ENCODE measurements at regions not wholly inside any gene's neighbourhood (a gene's known extent, or its start where the extent isn't known, plus 50 kb on each side); places are given as distances from the start of the nearest gene placed in this dataset.

GRCh38 chr6:23608931-23609435 lies 517.0 kb upstream of the NRSN1 start:
- Histone ChIP-seq H3K9me3 (replicated peaks; ENCODE audit: control insufficient read depth, insufficient read depth, low read length) (no peaks in the 10 kb centered on the region), H3K4me1 (ENCODE audit: control insufficient read depth, extremely low read depth, insufficient read depth, low read length) (no peaks in the 10 kb centered on the region), H3K27ac (ENCODE audit: insufficient read depth, low read depth, low read length) (no peak overlapping the region), H3K9me1 (replicated peaks; ENCODE audit: control insufficient read depth, extremely low read depth, insufficient read depth, low read length) (no peaks in the 10 kb centered on the region), H4K20me1 (replicated peaks; ENCODE audit: control insufficient read depth, extremely low read depth, insufficient read depth, low read length) (no peaks in the 10 kb centered on the region), H3K9ac (replicated peaks; ENCODE audit: extremely low read depth, insufficient read depth, low read length) (no peak overlapping the region), H3K79me2 (ENCODE audit: control insufficient read depth, insufficient read depth, low read length) (no peaks in the 10 kb centered on the region), H3K36me3 (ENCODE audit: control insufficient read depth in 2 of 2, extremely low read depth in 1 of 2, insufficient read depth in 2 of 2, low read length in 2 of 2) (no peaks in the 10 kb centered on the region), H3K4me2 (ENCODE audit: insufficient read depth, low read length) (no peak overlapping the region), H2AFZ (ENCODE audit: low read depth, low read length) (no peak overlapping the region), H3K27me3 (ENCODE audit: control insufficient read depth in 2 of 2, insufficient read depth in 2 of 2, low read length in 2 of 2) (no peaks in the 10 kb centered on the region), H3K4me3 (replicated peaks in 1 of 3; ENCODE audit: insufficient read depth in 1 of 3, low read depth in 1 of 3, low read length in 3 of 3) (no peak overlapping the region)
- DNase-seq (ENCODE audit: low read depth, low spot score): no peak
- ChIA-PET POLR2A (no interaction called here), CTCF (no interaction called here)
- intact Hi-C loops (cut with micrococcal nuclease) (no loop called here), dilution Hi-C loops (cut with MboI; ENCODE audit: extremely low pct_ligation_motif_present, low sequenced_read_pairs) (no loop called here)
- no TSS peak for BruUV-seq (replicated peaks)
- no peak for TF ChIP-seq POLR2A (IDR thresholded peaks at IDR 0.05; ENCODE audit: low read depth, low read length)
- no peak for TF ChIP-seq EZH2 (IDR thresholded peaks at IDR 0.05; ENCODE audit: borderline replicate concordance, low read depth, low read length, severe bottlenecking)
- TF ChIP-seq FOS (IDR thresholded peaks at IDR 0.05; ENCODE audit: borderline replicate concordance, insufficient read depth, low read length): no peak
- TF ChIP-seq, protein P1, sequence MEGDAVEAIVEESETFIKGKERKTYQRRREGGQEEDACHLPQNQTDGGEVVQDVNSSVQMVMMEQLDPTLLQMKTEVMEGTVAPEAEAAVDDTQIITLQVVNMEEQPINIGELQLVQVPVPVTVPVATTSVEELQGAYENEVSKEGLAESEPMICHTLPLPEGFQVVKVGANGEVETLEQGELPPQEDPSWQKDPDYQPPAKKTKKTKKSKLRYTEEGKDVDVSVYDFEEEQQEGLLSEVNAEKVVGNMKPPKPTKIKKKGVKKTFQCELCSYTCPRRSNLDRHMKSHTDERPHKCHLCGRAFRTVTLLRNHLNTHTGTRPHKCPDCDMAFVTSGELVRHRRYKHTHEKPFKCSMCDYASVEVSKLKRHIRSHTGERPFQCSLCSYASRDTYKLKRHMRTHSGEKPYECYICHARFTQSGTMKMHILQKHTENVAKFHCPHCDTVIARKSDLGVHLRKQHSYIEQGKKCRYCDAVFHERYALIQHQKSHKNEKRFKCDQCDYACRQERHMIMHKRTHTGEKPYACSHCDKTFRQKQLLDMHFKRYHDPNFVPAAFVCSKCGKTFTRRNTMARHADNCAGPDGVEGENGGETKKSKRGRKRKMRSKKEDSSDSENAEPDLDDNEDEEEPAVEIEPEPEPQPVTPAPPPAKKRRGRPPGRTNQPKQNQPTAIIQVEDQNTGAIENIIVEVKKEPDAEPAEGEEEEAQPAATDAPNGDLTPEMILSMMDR (IDR thresholded peaks at IDR 0.05; ENCODE audit: extremely low read depth in 1 of 2, insufficient read depth in 1 of 2, low read depth in 1 of 2, low read length in 2 of 2): no peak
- TF ChIP-seq MYC (IDR thresholded peaks at IDR 0.05; ENCODE audit: low read depth, low read length): no peak
- TF ChIP-seq GATA2 (IDR thresholded peaks at IDR 0.05; ENCODE audit: insufficient read depth, insufficient read length, low read depth, low read length): no peak
- TF ChIP-seq POLR2AphosphoS5 (IDR thresholded peaks at IDR 0.05; ENCODE audit: insufficient read depth, low read depth, low read length): no peak
- no peak for TF ChIP-seq JUN (IDR thresholded peaks at IDR 0.05; ENCODE audit: borderline replicate concordance, insufficient read depth, insufficient read length, low read depth)
- no peak for TF ChIP-seq MAX (IDR thresholded peaks at IDR 0.05; ENCODE audit: insufficient read depth, insufficient read length)
- FAIRE-seq: no peak
